ENCODE measurements at regions not wholly inside any gene's neighbourhood (a gene's known extent, or its start where the extent isn't known, plus 50 kb on each side); places are given as distances from the start of the nearest gene placed in this dataset.

GRCh38 chr13:105144936-105145335, 1390.5 kb downstream of the EFNB2 start:
- H3K4me1 ChIP-seq (ENCODE audit: insufficient read depth, insufficient read length) = no peaks in the 10 kb centered on the region
- no peaks in the 10 kb centered on the region for H3K36me3 ChIP-seq (ENCODE audit: insufficient read depth, insufficient read length, low read length)
- TF ChIP-seq YY1 (IDR thresholded peaks at IDR 0.05; ENCODE audit: insufficient read depth, insufficient read length) (no peak), ZNF274 (IDR thresholded peaks at IDR 0.05; ENCODE audit: low read depth, low read length) (no peak), SUZ12 (IDR thresholded peaks at IDR 0.05; ENCODE audit: extremely low read depth, insufficient read depth, insufficient read length) (no peak)
- no peak for DNase-seq (ENCODE audit: low read depth, low spot score)
- no peak overlapping the region for H3K9ac ChIP-seq (ENCODE audit: insufficient read length, low read depth)
- no peaks in the 10 kb centered on the region for H3K9me3 ChIP-seq (ENCODE audit: insufficient read depth, low read length)
- H3K27me3 ChIP-seq (ENCODE audit: insufficient read depth, insufficient read length) = no peaks in the 10 kb centered on the region
- H3K4me3 ChIP-seq (ENCODE audit: insufficient read length, low read depth) = no peak overlapping the region

GRCh38 chr13:105144020-105144419, 1391.4 kb downstream of the EFNB2 start:
- TF ChIP-seq SUZ12 (IDR thresholded peaks at IDR 0.05; ENCODE audit: extremely low read depth, insufficient read depth, insufficient read length) = no peak
- TF ChIP-seq YY1 (IDR thresholded peaks at IDR 0.05; ENCODE audit: insufficient read depth, insufficient read length) = no peak
- no peak for TF ChIP-seq ZNF274 (IDR thresholded peaks at IDR 0.05; ENCODE audit: low read depth, low read length)
- Histone ChIP-seq H3K36me3 (ENCODE audit: insufficient read depth, insufficient read length, low read length) (no peaks in the 10 kb centered on the region), H3K9ac (ENCODE audit: insufficient read length, low read depth) (no peak overlapping the region), H3K4me1 (ENCODE audit: insufficient read depth, insufficient read length) (no peaks in the 10 kb centered on the region), H3K9me3 (ENCODE audit: insufficient read depth, low read length) (no peaks in the 10 kb centered on the region), H3K4me3 (ENCODE audit: insufficient read length, low read depth) (no peak overlapping the region), H3K27me3 (ENCODE audit: insufficient read depth, insufficient read length) (no peaks in the 10 kb centered on the region)
- no peak for DNase-seq (ENCODE audit: low read depth, low spot score)

- Histone ChIP-seq H3K4me1 (ENCODE audit: insufficient read depth, insufficient read length) (no peaks in the 10 kb centered on the region), H3K9ac (ENCODE audit: insufficient read length, low read depth) (no peak overlapping the region), H3K9me3 (ENCODE audit: insufficient read depth, low read length) (no peaks in the 10 kb centered on the region), H3K27me3 (ENCODE audit: insufficient read depth, insufficient read length) (no peaks in the 10 kb centered on the region), H3K4me3 (ENCODE audit: insufficient read length, low read depth) (no peak overlapping the region), H3K36me3 (ENCODE audit: insufficient read depth, insufficient read length, low read length) (no peaks in the 10 kb centered on the region)
- TF ChIP-seq YY1 (IDR thresholded peaks at IDR 0.05; ENCODE audit: insufficient read depth, insufficient read length) (no peak), SUZ12 (IDR thresholded peaks at IDR 0.05; ENCODE audit: extremely low read depth, insufficient read depth, insufficient read length) (no peak), ZNF274 (IDR thresholded peaks at IDR 0.05; ENCODE audit: low read depth, low read length) (no peak)
- DNase-seq (ENCODE audit: low read depth, low spot score) = no peak
These were observed 1392.9 kb downstream of the EFNB2 start for GRCh38 chr13:105142556-105142955.

- Histone ChIP-seq H3K4me3 (ENCODE audit: insufficient read length, low read depth) (no peak overlapping the region), H3K9ac (ENCODE audit: insufficient read length, low read depth) (no peak overlapping the region), H3K9me3 (ENCODE audit: insufficient read depth, low read length) (no peaks in the 10 kb centered on the region), H3K4me1 (ENCODE audit: insufficient read depth, insufficient read length) (no peaks in the 10 kb centered on the region), H3K36me3 (ENCODE audit: insufficient read depth, insufficient read length, low read length) (no peaks in the 10 kb centered on the region), H3K27me3 (ENCODE audit: insufficient read depth, insufficient read length) (no peaks in the 10 kb centered on the region)
- TF ChIP-seq YY1 (IDR thresholded peaks at IDR 0.05; ENCODE audit: insufficient read depth, insufficient read length) = no peak
- TF ChIP-seq SUZ12 (IDR thresholded peaks at IDR 0.05; ENCODE audit: extremely low read depth, insufficient read depth, insufficient read length) = no peak
- no peak for TF ChIP-seq ZNF274 (IDR thresholded peaks at IDR 0.05; ENCODE audit: low read depth, low read length)
- DNase-seq (ENCODE audit: low read depth, low spot score) = no peak
These were observed 1395.8 kb downstream of the EFNB2 start for GRCh38 chr13:105139380-105140285.

GRCh38 chr13:105139048-105139379, 1396.4 kb downstream of the EFNB2 start:
- DNase-seq (ENCODE audit: low read depth, low spot score) = no peak
- Histone ChIP-seq H3K4me1 (ENCODE audit: insufficient read depth, insufficient read length) (no peaks in the 10 kb centered on the region), H3K4me3 (ENCODE audit: insufficient read length, low read depth) (no peak overlapping the region), H3K9me3 (ENCODE audit: insufficient read depth, low read length) (no peaks in the 10 kb centered on the region), H3K9ac (ENCODE audit: insufficient read length, low read depth) (no peak overlapping the region), H3K36me3 (ENCODE audit: insufficient read depth, insufficient read length, low read length) (no peaks in the 10 kb centered on the region), H3K27me3 (ENCODE audit: insufficient read depth, insufficient read length) (no peaks in the 10 kb centered on the region)
- TF ChIP-seq ZNF274 (IDR thresholded peaks at IDR 0.05; ENCODE audit: low read depth, low read length) (no peak), SUZ12 (IDR thresholded peaks at IDR 0.05; ENCODE audit: extremely low read depth, insufficient read depth, insufficient read length) (no peak), YY1 (IDR thresholded peaks at IDR 0.05; ENCODE audit: insufficient read depth, insufficient read length) (no peak)

GRCh38 chr13:105135852-105136615, 1399.4 kb downstream of the EFNB2 start:
- Histone ChIP-seq H3K4me3 (ENCODE audit: insufficient read length, low read depth) (no peak overlapping the region), H3K36me3 (ENCODE audit: insufficient read depth, insufficient read length, low read length) (no peaks in the 10 kb centered on the region), H3K4me1 (ENCODE audit: insufficient read depth, insufficient read length) (no peaks in the 10 kb centered on the region), H3K9me3 (ENCODE audit: insufficient read depth, low read length) (no peaks in the 10 kb centered on the region), H3K9ac (ENCODE audit: insufficient read length, low read depth) (no peak overlapping the region), H3K27me3 (ENCODE audit: insufficient read depth, insufficient read length) (no peaks in the 10 kb centered on the region)
- no peak for DNase-seq (ENCODE audit: low read depth, low spot score)
- TF ChIP-seq SUZ12 (IDR thresholded peaks at IDR 0.05; ENCODE audit: extremely low read depth, insufficient read depth, insufficient read length) = no peak
- TF ChIP-seq YY1 (IDR thresholded peaks at IDR 0.05; ENCODE audit: insufficient read depth, insufficient read length) = no peak
- no peak for TF ChIP-seq ZNF274 (IDR thresholded peaks at IDR 0.05; ENCODE audit: low read depth, low read length)

GRCh38 chr13:105127732-105128131, 1407.7 kb downstream of the EFNB2 start:
- Histone ChIP-seq H3K27me3 (ENCODE audit: insufficient read depth, insufficient read length) (no peaks in the 10 kb centered on the region), H3K4me3 (ENCODE audit: insufficient read length, low read depth) (no peak overlapping the region), H3K9me3 (ENCODE audit: insufficient read depth, low read length) (no peaks in the 10 kb centered on the region), H3K4me1 (ENCODE audit: insufficient read depth, insufficient read length) (no peaks in the 10 kb centered on the region), H3K9ac (ENCODE audit: insufficient read length, low read depth) (no peak overlapping the region), H3K36me3 (ENCODE audit: insufficient read depth, insufficient read length, low read length) (no peaks in the 10 kb centered on the region)
- TF ChIP-seq ZNF274 (IDR thresholded peaks at IDR 0.05; ENCODE audit: low read depth, low read length) (no peak), YY1 (IDR thresholded peaks at IDR 0.05; ENCODE audit: insufficient read depth, insufficient read length) (no peak), SUZ12 (IDR thresholded peaks at IDR 0.05; ENCODE audit: extremely low read depth, insufficient read depth, insufficient read length) (no peak)
- DNase-seq (ENCODE audit: low read depth, low spot score) = no peak
